ENCODE measurements at regions not wholly inside any gene's neighbourhood (a gene's known extent, or its start where the extent isn't known, plus 50 kb on each side); places are given as distances from the start of the nearest gene placed in this dataset.

DNA sequence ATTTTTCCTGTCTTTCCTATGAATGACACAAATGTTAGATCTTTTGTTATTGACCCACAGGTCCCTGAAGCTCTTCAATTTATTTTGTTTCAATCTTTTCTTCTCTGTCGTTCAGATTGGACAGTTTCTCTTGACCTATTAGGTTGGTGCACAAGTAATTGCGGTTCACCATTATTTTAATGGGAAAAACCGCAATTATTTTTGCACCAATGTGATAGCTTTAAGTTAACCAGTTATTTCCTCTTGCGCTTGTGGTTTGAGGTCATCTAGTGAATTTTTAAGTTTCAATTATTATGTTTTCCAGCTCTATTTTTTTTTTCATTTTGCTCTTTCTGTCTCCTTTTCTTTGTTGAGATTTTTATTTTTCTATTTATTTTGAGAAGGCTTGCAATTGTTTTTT is 399.2 kb downstream of the INHBA start:
- DNase-seq (ENCODE audit: low spot score) = no peak
- TF ChIP-seq, protein P1, sequence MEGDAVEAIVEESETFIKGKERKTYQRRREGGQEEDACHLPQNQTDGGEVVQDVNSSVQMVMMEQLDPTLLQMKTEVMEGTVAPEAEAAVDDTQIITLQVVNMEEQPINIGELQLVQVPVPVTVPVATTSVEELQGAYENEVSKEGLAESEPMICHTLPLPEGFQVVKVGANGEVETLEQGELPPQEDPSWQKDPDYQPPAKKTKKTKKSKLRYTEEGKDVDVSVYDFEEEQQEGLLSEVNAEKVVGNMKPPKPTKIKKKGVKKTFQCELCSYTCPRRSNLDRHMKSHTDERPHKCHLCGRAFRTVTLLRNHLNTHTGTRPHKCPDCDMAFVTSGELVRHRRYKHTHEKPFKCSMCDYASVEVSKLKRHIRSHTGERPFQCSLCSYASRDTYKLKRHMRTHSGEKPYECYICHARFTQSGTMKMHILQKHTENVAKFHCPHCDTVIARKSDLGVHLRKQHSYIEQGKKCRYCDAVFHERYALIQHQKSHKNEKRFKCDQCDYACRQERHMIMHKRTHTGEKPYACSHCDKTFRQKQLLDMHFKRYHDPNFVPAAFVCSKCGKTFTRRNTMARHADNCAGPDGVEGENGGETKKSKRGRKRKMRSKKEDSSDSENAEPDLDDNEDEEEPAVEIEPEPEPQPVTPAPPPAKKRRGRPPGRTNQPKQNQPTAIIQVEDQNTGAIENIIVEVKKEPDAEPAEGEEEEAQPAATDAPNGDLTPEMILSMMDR (IDR thresholded peaks at IDR 0.05; ENCODE audit: extremely low read depth, insufficient read depth, missing control alignments) = no peak
- in situ Hi-C loops (cut with MboI; ENCODE audit: low pct_unique_long_range_greater_than_20kb, low sequenced_read_pairs, unreplicated experiment) = no loop called here

- TF ChIP-seq, protein P1 (IDR thresholded peaks at IDR 0.05; ENCODE audit: extremely low read depth, insufficient read depth, missing control alignments) = no peak
- in situ Hi-C loops (cut with MboI; ENCODE audit: low pct_unique_long_range_greater_than_20kb, low sequenced_read_pairs, unreplicated experiment) = no loop called here
Measured at GRCh38 chr7:41298409-41298808, 404.5 kb downstream of the INHBA start.

GRCh38 chr7:41297166-41297565 is 405.7 kb downstream of the INHBA start:
- TF ChIP-seq, protein P1 (IDR thresholded peaks at IDR 0.05; ENCODE audit: extremely low read depth, insufficient read depth, missing control alignments) = no peak
- in situ Hi-C loops (cut with MboI; ENCODE audit: low pct_unique_long_range_greater_than_20kb, low sequenced_read_pairs, unreplicated experiment) = no loop called here
- DNase-seq (ENCODE audit: low spot score) = no peak

More at GRCh38 chr7:41298409-41298808, 404.5 kb downstream of the INHBA start:
- no peak for DNase-seq (ENCODE audit: low spot score)

DNA sequence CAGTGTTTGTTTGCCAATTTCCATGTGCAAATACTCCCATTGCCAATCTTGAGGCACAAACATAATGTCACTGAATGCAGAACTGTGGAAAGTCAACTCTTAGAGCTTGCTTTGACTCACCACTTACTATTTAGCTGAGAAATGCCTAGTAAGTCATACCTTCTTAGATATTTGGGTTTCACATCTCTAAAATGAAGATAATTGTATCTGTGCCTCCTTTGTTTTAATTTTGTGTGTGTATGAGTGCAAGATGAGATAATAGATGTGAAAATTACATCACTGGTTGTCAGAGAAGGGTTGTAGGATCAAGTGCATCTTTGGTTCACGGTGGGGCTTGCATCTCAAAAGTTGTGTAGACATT is 407.5 kb downstream of the INHBA start:
- in situ Hi-C loops (cut with MboI; ENCODE audit: low pct_unique_long_range_greater_than_20kb, low sequenced_read_pairs, unreplicated experiment) = no loop called here
- DNase-seq (ENCODE audit: low spot score) = no peak
- TF ChIP-seq, protein P1 (IDR thresholded peaks at IDR 0.05; ENCODE audit: extremely low read depth, insufficient read depth, missing control alignments) = no peak

GRCh38 chr7:41294556-41295454 is 408.1 kb downstream of the INHBA start:
- TF ChIP-seq, protein P1 (IDR thresholded peaks at IDR 0.05; ENCODE audit: extremely low read depth, insufficient read depth, missing control alignments) = no peak
- no peak for DNase-seq (ENCODE audit: low spot score)
- in situ Hi-C loops (cut with MboI; ENCODE audit: low pct_unique_long_range_greater_than_20kb, low sequenced_read_pairs, unreplicated experiment) = no loop called here

DNA sequence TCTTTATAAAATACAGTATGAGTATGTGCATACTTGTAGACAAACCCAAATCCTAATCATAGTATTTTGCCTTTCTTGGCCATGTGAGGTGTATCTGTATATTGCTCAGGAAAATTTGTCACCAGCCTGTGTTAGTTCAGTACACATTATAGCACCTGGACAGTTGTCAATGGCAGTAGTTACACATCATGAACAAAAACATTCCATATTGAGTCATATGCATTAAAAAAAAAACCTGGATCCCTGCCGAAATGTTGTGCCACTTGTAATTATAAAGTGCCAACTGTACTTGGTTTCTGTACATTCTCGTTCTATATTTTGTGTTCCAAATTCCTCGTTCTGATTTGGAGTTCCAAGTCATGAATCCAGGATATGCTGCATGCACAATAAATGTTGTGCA is 410.4 kb downstream of the INHBA start:
- in situ Hi-C loops (cut with MboI; ENCODE audit: low pct_unique_long_range_greater_than_20kb, low sequenced_read_pairs, unreplicated experiment) = no loop called here
- TF ChIP-seq, protein P1 (IDR thresholded peaks at IDR 0.05; ENCODE audit: extremely low read depth, insufficient read depth, missing control alignments) = no peak
- DNase-seq (ENCODE audit: low spot score) = no peak
